HL-60 (cell line): ENCODE measurements at regions not wholly inside any gene's neighbourhood (a gene's known extent, or its start where the extent isn't known, plus 50 kb on each side); places are given as distances from the start of the nearest gene placed in this dataset.

ENCODE experiments used
- DNase-seq, 2 experiments: peaks; one replicate each; pipeline ENCODE4 v3.0.0-alpha.2; 2010 to 2020; ENCODE audit warnings: low read depth in 1 of 2, low spot score in 1 of 2
- H3K27ac ChIP-seq: fragments of 250-450 bp; sonication (Bioruptor Pico); replicated peaks from 2 replicates; pipeline ENCODE4 v1.5.1; 2020; ENCODE audit warnings: mild to moderate bottlenecking, moderate library complexity
- H3K27me3 ChIP-seq: fragments of 250-450 bp; sonication (Bioruptor Pico); 2 replicates; pipeline ENCODE4 v1.5.1; 2021; ENCODE audit warnings: mild to moderate bottlenecking, moderate library complexity; ENCODE audit not compliant: insufficient read depth, poor library complexity, severe bottlenecking
- H3K4me3 ChIP-seq: replicated peaks from 2 replicates; pipeline ENCODE4 v1.5.1; 2011; ENCODE audit warnings: mild to moderate bottlenecking, control low read depth, low read length; ENCODE audit not compliant: insufficient read depth
- GABPA ChIP-seq: IDR thresholded peaks from 2 replicates; pipeline ENCODE4 v1.6.1; 2012; ENCODE audit warnings: low read depth
- POLR2AphosphoS5 ChIP-seq: IDR thresholded peaks from 2 replicates; pipeline ENCODE4 v1.6.1; 2012; ENCODE audit warnings: low read depth
- SPI1 ChIP-seq: IDR thresholded peaks from 2 replicates; pipeline ENCODE4 v1.6.1; 2012; ENCODE audit warnings: low read depth, mild to moderate bottlenecking, borderline replicate concordance
- TF ChIP-seq, protein P1 (sequence below): IDR thresholded peaks from one replicate; pipeline ENCODE4 v1.5.1; 2011; ENCODE audit warnings: low read length, control low read depth, inconsistent platforms; ENCODE audit not compliant: insufficient read depth
- TF ChIP-seq, protein P2 (sequence below): IDR thresholded peaks from 2 replicates; pipeline ENCODE4 v1.6.1; 2012; ENCODE audit warnings: low read depth; ENCODE audit not compliant: insufficient replicate concordance

DNA sequence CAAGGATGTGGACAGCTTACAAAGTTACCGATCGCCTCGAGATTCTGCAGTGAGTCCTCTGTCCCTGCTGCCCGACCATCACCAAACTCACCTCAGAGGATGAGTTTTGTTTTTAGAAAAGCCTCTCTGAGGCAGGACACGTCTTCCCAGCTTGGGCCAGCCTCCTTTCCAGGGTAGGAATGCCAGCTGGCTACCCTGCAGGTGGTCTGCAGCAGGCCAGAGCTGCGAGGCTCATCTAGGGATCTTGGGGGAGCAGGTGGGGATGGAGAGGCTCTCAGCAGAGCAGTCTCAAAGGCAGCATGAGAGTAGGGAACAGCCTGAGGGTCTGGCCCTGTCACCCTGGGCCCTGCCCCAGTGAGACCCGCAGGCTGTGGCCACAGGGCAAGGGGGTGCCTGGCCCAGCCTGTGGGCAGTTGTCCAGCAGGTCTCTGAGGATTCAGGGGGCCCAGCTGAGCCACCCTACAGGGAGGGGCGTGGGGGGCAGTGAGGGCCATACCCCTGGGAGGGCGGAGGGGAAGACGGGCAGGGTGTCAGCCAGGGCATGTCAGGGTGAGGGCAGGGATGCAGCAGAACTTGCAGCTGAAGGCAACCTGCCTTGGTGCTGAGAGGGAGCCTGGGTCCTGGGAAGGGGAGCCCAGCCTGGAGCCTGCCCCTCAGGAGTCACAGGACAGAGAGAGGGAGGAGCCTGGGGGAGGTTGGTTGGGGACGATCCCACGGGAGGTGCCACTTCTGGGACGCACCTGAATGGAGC, 57.3 kb upstream of the TPM4 start:
- TF ChIP-seq GABPA: no peak
- TF ChIP-seq, protein P1, sequence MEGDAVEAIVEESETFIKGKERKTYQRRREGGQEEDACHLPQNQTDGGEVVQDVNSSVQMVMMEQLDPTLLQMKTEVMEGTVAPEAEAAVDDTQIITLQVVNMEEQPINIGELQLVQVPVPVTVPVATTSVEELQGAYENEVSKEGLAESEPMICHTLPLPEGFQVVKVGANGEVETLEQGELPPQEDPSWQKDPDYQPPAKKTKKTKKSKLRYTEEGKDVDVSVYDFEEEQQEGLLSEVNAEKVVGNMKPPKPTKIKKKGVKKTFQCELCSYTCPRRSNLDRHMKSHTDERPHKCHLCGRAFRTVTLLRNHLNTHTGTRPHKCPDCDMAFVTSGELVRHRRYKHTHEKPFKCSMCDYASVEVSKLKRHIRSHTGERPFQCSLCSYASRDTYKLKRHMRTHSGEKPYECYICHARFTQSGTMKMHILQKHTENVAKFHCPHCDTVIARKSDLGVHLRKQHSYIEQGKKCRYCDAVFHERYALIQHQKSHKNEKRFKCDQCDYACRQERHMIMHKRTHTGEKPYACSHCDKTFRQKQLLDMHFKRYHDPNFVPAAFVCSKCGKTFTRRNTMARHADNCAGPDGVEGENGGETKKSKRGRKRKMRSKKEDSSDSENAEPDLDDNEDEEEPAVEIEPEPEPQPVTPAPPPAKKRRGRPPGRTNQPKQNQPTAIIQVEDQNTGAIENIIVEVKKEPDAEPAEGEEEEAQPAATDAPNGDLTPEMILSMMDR: no peak
- TF ChIP-seq, protein P2, sequence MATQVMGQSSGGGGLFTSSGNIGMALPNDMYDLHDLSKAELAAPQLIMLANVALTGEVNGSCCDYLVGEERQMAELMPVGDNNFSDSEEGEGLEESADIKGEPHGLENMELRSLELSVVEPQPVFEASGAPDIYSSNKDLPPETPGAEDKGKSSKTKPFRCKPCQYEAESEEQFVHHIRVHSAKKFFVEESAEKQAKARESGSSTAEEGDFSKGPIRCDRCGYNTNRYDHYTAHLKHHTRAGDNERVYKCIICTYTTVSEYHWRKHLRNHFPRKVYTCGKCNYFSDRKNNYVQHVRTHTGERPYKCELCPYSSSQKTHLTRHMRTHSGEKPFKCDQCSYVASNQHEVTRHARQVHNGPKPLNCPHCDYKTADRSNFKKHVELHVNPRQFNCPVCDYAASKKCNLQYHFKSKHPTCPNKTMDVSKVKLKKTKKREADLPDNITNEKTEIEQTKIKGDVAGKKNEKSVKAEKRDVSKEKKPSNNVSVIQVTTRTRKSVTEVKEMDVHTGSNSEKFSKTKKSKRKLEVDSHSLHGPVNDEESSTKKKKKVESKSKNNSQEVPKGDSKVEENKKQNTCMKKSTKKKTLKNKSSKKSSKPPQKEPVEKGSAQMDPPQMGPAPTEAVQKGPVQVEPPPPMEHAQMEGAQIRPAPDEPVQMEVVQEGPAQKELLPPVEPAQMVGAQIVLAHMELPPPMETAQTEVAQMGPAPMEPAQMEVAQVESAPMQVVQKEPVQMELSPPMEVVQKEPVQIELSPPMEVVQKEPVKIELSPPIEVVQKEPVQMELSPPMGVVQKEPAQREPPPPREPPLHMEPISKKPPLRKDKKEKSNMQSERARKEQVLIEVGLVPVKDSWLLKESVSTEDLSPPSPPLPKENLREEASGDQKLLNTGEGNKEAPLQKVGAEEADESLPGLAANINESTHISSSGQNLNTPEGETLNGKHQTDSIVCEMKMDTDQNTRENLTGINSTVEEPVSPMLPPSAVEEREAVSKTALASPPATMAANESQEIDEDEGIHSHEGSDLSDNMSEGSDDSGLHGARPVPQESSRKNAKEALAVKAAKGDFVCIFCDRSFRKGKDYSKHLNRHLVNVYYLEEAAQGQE: no peak
- TF ChIP-seq POLR2AphosphoS5: no peak
- TF ChIP-seq SPI1: no peak
- H3K27ac ChIP-seq: no peak overlapping the region
- no peak overlapping the region for H3K4me3 ChIP-seq
- H3K27me3 ChIP-seq: no peaks in the 10 kb centered on the region
- DNase-seq: no peak

DNA sequence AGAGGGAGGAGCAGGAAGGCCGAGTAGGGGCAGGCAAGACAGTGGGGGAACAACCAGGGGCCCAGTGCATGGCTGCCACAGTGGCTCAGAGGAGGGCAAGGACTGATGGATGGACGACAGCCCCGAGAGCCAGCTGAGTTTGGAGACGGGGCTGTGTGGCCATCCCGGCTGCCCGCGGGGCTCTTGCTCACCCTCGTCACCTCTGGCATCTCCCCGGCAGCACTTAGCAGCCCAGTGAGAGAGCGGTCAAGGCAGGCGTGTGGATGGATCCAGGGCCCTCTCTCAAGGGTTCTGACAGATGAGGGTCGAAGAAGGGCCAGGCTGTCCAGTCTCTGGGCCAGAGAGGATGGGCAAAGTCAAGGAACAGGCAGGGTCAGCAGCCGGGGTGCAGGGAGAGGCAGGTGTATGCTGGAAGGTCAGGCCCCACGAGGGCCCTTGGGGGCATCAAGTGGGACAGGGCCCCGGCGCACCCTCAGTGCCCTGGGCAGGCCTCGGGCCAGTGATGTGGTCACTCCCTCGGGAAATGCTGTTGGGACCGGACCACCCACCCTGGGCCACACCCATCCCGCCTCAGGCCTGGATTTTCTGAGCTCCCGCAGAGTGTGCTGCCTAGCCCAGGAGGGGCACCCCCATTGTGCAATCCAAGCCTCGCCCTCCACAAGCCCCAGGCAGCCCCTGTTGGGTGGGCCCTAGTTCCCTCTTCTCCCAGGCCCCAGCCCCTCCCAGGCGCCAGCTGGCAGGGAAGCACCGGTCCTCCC, 56.4 kb upstream of the TPM4 start:
- TF ChIP-seq GABPA (no peak), SPI1 (no peak)
- no peak overlapping the region for H3K27ac ChIP-seq
- H3K27me3 ChIP-seq: no peaks in the 10 kb centered on the region
- no peak for DNase-seq
- H3K4me3 ChIP-seq: no peak overlapping the region

DNA sequence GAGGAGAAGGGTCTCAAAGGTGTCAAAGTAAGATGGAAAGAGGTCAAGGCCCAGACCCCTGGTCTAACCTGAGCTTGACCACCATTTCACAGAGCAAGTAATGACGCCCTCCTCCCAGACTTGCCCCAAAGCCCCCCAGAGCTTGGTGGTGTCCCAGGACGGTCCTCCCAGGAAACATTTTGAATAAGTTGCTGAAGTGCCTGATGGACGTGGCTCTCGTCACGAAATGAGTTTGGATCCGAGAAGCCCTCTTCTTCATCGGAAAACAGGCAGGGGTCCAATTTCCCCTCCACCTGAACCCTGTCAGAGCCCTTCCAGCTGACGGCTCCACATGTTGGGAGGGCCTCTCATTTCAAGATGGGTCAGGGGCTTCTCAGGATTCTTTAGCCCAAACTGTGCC, 54.5 kb upstream of the TPM4 start:
- H3K27me3 ChIP-seq: no peaks in the 10 kb centered on the region
- no peak for DNase-seq
- no peak overlapping the region for H3K27ac ChIP-seq
- no peak for TF ChIP-seq SPI1
- TF ChIP-seq, protein P1: no peak
- TF ChIP-seq, protein P2: no peak
- no peak for TF ChIP-seq POLR2AphosphoS5
- TF ChIP-seq GABPA: no peak
- no peak overlapping the region for H3K4me3 ChIP-seq

DNA sequence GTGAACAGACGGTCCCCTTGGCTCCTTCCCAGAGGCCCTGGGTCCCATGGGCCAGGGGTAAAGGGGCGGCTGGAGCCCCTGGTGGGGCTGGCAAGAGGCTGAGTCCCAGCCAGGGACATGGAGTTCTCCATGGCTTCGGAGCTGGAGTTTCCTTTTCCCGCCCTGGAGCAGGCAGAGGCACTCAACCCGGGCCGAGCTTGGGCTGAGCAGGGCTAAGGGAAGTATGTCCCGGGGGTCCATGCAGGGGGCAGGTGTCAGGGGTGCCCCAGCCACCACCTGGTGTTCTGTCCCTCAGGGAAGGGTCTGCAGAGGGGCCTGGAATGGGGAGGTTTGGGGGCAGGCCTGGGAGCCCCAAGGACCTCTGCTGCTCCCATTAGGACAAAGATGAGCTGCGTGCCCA, 54.0 kb upstream of the TPM4 start:
- Histone ChIP-seq H3K27me3 (no peaks in the 10 kb centered on the region), H3K27ac (no peak overlapping the region), H3K4me3 (no peak overlapping the region)
- TF ChIP-seq, protein P2: no peak
- TF ChIP-seq GABPA: no peak
- TF ChIP-seq, protein P1: no peak
- TF ChIP-seq SPI1: no peak
- no peak for TF ChIP-seq POLR2AphosphoS5
- DNase-seq: no peak
